ENCODE measurements at regions not wholly inside any gene's neighbourhood (a gene's known extent, or its start where the extent isn't known, plus 50 kb on each side); places are given as distances from the start of the nearest gene placed in this dataset.

DNA sequence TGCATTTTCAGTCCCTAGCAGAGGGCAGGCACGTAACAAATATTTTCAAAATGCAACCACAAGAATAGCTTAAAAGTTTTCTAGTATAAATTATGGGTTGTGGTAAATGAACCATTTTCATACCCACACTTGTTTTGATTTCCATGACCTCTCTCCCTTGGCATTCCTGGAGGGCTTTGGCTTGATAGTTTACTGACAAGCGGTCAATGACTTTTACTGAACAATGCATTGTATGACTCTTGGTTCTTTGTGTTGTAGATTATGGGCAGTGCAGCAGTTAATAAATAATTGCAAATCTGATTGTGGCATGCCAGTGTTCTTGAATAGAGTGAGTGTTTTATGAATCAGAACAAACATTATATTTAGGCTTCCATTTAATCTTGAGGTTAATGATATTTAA, 285.2 kb upstream of the ARX start:
- no peak for TF ChIP-seq CTCF (IDR thresholded peaks at IDR 0.05; ENCODE audit: low read depth, low read length, poor library complexity, severe bottlenecking)
- no peak for TF ChIP-seq EZH2phosphoT487 (IDR thresholded peaks at IDR 0.05; ENCODE audit: borderline replicate concordance, low read length)
